ENCODE measurements at regions not wholly inside any gene's neighbourhood (a gene's known extent, or its start where the extent isn't known, plus 50 kb on each side); places are given as distances from the start of the nearest gene placed in this dataset.

- TF ChIP-seq CTCF (IDR thresholded peaks at IDR 0.05): no peak
- TF ChIP-seq POLR2AphosphoS5 (IDR thresholded peaks at IDR 0.05): no peak
- TF ChIP-seq POLR2A (IDR thresholded peaks at IDR 0.05): no peak
- TF ChIP-seq EP300 (IDR thresholded peaks at IDR 0.05; ENCODE audit: low read depth): no peak
Measured at GRCh38 chr12:89824822-89825221, 116.2 kb upstream of the ATP2B1 start.

Data from transverse colon (tissue), 4 donors.